Naive thymus-derived CD8-positive, alpha-beta T cell (primary cell): ENCODE measurements at regions not wholly inside any gene's neighbourhood (a gene's known extent, or its start where the extent isn't known, plus 50 kb on each side); places are given as distances from the start of the nearest gene placed in this dataset.

Experiments
- ATAC-seq, 2 donors: fragments of 150-1000 bp; cut with Tn5 transposase in 1 of 2; sonication (Bioruptor Pico), chemical (Tn5 transposase) in 1 of 2; 1 replicate in 1 of 2; 2 replicates in 1 of 2; pipeline ENCODE4 v1.10.0; 2021; ENCODE audit warnings: mild to moderate bottlenecking in 2 of 2, moderate library complexity in 2 of 2
- POLR2A ChIA-PET: fragments of 350-600 bp; sonication (Branson Sonifier 250); formaldehyde crosslinking; loops from one replicate; lab custom pipeline; 2021; ENCODE audit warnings: antibody characterized with exemption; lab: Charles Lee
- DNase-seq, 10 donors: peaks; one replicate each; pipeline versions ENCODE4 v3.0.0 to v3.0.0-alpha.2; 2020 to 2022
- H3K27ac Mint-ChIP-seq, 10 donors: one replicate each; pipeline ENCODE4 v1.8.0; 2020 to 2022; ENCODE audit warnings: mild to moderate bottlenecking in 10 of 10, mixed read lengths in 10 of 10, moderate library complexity in 4 of 10, inconsistent platforms in 1 of 10
- H3K27me3 Mint-ChIP-seq, 5 donors: one replicate each; pipeline ENCODE4 v1.8.0; 2021 to 2022; ENCODE audit warnings: mixed read lengths in 5 of 5
- H3K36me3 Mint-ChIP-seq, 3 donors: one replicate each; pipeline ENCODE4 v1.8.0; 2020 to 2022; ENCODE audit warnings: mixed read lengths in 3 of 3, mild to moderate bottlenecking in 2 of 3, inconsistent platforms in 1 of 3
- H3K4me1 Mint-ChIP-seq, 4 donors: one replicate each; pipeline ENCODE4 v1.8.0; 2021 to 2022; ENCODE audit warnings: mixed read lengths in 4 of 4
- H3K4me3 Mint-ChIP-seq, 10 donors: one replicate each; pipeline ENCODE4 v1.8.0; 2020 to 2022; ENCODE audit warnings: mild to moderate bottlenecking in 10 of 10, mixed read lengths in 10 of 10, moderate library complexity in 6 of 10, inconsistent platforms in 1 of 10
- H3K9me3 Mint-ChIP-seq, 9 donors: one replicate each; pipeline ENCODE4 v1.8.0; 2020 to 2022; ENCODE audit warnings: mixed read lengths in 9 of 9, mild to moderate bottlenecking in 3 of 9, inconsistent platforms in 1 of 9, moderate library complexity in 1 of 9

- H3K4me3 Mint-ChIP-seq: no peak overlapping the region
- H3K36me3 Mint-ChIP-seq: no peaks in the 10 kb centered on the region
- no peak for DNase-seq
- no peak overlapping the region for H3K27ac Mint-ChIP-seq
- H3K27me3 Mint-ChIP-seq: peaks cover 6 to 60% (median 30%) of the 10 kb centered on the region in 5 donors
- POLR2A ChIA-PET: interaction anchor here (0.6 to 1.5 kb wide), 2 partner anchors 1147 to 1150 kb away, joined by 3 to 5 read pairs; partner anchors contain the start of gene MECR
- ATAC-seq: no peak
- H3K9me3 Mint-ChIP-seq: no peaks in the 10 kb centered on the region
- peaks cover 0 to 6% (median 2%) of the 10 kb centered on the region in 4 donors for H3K4me1 Mint-ChIP-seq
These were observed 342.8 kb downstream of the MATN1 start for GRCh38 chr1:30380625-30380984.

DNA sequence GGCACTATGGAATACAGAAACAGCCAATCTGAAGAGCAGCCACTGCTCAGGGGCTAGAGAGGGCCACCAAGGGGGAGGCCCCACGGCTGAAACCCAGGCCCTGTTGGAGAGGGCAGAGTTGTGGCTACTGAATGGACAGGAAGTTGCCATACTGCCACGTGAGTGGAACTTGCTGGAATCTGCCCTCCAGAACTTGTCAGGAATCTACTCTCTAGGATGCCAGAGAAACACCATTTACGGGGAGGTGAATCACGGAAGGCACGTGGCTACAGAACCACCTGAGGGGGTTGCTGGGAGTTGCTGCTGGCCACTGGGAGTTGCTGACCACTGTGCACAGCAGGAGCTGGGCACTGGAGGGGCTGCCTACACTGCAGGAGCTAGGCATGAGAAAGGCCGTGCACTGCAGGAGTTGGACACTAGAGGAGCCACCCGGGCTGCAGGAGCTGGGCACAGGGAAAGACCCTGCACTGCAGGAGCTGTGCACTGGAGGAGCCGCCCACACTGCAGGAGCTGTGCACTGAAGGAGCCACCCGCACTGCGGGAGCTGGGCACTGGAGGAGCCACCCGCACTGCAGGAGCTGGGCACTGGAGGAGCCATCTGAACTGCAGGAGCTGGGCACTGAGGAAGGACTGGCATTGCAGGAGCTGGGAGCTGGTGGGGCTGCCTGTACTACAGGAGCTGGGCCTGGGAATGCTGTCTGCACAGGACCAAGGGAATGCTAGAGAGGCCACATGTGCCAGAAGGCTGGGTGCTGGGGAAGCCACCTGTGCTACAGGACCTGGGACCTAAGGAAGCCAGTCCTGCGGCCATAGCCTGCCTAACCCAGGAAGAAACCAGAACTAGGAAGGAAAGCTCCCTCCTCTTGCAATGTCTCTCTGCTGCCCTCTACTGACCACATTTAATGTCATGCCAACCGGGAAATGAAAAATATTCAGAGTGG lies 343.4 kb downstream of the MATN1 start:
- no peak overlapping the region for H3K4me3 Mint-ChIP-seq
- no peaks in the 10 kb centered on the region for H3K9me3 Mint-ChIP-seq
- DNase-seq (peak in 9 of 10 donors; percentile 4 to 66 (median 43)), ATAC-seq (peak; percentile 35 to 49)
- H3K36me3 Mint-ChIP-seq: no peaks in the 10 kb centered on the region
- POLR2A ChIA-PET: interaction anchor here (0.6 to 1.5 kb wide), 2 partner anchors 1146 to 1149 kb away, joined by 3 to 5 read pairs; partner anchors contain the start of gene MECR
- peaks cover 0 to 6% (median 2%) of the 10 kb centered on the region in 4 donors for H3K4me1 Mint-ChIP-seq
- no peak overlapping the region for H3K27ac Mint-ChIP-seq
- H3K27me3 Mint-ChIP-seq: peaks cover 6 to 55% (median 25%) of the 10 kb centered on the region in 5 donors

DNA sequence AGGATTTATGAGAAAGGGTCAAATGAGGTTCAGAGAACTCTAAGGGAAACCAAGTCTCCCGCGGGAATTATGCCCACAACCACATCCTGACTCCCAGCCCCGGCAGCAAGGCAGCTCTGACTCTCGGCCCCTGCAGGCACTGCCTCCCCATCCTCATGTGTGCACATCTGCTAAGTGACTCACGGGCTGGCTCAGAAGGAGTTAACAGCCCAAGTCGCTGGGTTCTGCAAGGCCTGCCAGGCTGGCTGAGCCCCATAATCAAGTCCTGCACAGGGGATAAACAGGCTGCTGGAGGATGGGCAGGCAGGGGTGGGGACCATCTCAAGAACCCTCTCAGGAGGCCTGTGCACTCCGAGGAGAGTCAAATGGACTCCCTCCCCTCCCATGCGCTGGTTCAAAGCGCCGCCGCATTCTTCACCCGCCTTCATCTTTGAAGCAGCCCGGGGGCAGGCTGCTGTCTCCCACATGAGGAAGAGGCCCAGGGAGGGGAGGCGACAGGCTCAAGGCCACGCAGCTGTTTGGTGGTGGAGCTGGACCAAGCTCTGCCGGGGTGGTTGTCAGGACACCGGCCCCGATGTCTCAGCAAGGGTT lies 344.3 kb downstream of the MATN1 start:
- POLR2A ChIA-PET: no interaction called here
- Mint-ChIP-seq H3K27ac (no peak overlapping the region), H3K4me1 (peaks cover 0 to 6% (median 2%) of the 10 kb centered on the region in 4 donors), H3K36me3 (no peaks in the 10 kb centered on the region), H3K4me3 (no peak overlapping the region), H3K9me3 (no peaks in the 10 kb centered on the region), H3K27me3 (peaks cover 6 to 46% (median 26%) of the 10 kb centered on the region in 5 donors)
- no peak for DNase-seq
- no peak for ATAC-seq

- POLR2A ChIA-PET: no interaction called here
- DNase-seq: no peak
- no peak overlapping the region for H3K27ac Mint-ChIP-seq
These were observed 345.3 kb downstream of the MATN1 start for GRCh38 chr1:30378003-30378596.

DNA sequence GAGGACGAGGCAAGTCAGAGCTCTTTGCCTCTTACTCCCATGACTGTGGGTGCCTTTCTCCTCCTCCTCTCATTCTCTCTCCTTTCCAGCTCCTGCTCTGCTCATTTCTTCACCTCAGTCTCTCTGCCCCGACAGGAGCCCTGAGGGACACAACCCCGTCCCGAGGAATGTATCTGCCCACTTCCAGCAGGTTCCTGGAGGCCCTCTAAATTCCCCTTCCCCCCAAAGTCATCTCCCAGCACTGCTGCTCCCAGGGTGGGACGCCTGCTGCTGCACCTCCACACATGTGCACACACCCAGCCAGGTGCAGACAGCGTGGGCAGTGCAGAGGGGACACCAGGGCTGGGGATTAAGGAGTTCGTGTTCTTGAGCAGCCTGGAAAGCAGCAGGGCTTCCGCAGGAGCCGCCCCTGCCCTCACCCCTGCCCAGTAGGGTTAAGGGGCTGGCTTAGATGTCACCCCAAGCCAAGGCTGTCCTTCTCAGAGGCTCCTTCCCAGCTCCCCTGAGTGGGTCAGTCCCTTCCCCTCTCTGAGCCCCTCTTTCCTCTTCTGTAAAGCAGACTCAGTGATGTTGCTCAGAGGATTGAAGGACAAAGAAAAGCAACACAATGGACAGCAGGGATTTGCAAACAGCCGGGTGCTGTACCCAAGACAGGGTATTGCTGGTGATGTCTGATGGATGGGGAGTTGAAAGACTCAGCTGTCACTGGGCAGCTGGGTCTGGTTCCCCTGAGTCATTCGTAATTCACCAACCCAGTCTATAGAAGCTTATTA lies 346.0 kb downstream of the MATN1 start:
- H3K27ac Mint-ChIP-seq: no peak overlapping the region
- ATAC-seq: no peak
- no peaks in the 10 kb centered on the region for H3K36me3 Mint-ChIP-seq
- no peak overlapping the region for H3K4me3 Mint-ChIP-seq
- no peak for DNase-seq
- H3K4me1 Mint-ChIP-seq: peaks cover 0 to 6% (median 2%) of the 10 kb centered on the region in 4 donors
- peaks cover 5 to 31% (median 21%) of the 10 kb centered on the region in 5 donors for H3K27me3 Mint-ChIP-seq
- POLR2A ChIA-PET: no interaction called here
- no peaks in the 10 kb centered on the region for H3K9me3 Mint-ChIP-seq

More at GRCh38 chr1:30378003-30378596, 345.3 kb downstream of the MATN1 start:
- ATAC-seq: no peak
- Mint-ChIP-seq H3K27me3 (peaks cover 6 to 38% (median 23%) of the 10 kb centered on the region in 5 donors), H3K4me1 (peaks cover 0 to 6% (median 2%) of the 10 kb centered on the region in 4 donors), H3K4me3 (no peak overlapping the region), H3K36me3 (no peaks in the 10 kb centered on the region), H3K9me3 (no peaks in the 10 kb centered on the region)

DNA sequence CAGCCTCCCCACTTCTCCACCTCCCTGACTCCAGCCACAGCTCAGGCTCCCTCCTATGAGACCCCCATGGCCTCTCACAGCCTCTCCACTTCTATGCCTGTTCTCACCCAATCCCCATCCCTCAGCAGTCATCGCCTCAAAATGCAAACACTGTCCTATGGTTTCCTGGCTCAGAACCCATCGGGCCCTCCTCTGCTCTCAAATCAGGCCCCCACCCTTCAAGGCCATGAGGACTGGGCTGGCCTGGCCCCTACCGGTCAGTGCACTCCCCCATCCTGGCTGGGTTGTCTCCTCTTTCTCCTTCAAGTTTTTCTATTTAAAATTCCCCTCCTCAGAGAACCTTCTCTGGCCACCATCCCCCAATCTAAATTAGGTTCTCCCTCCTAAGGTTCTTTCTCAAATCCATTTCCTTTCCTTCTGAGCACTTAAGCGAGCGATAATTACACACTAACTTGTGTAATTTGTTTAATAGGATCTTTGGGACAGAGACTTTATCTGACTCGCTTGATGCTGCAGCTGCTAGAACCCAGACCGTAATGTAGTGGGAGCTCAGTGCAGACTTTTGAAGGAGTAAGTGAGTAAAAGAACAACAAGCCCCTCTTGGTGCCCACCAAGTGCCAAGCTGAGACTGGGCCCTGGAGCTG lies 347.2 kb downstream of the MATN1 start:
- H3K36me3 Mint-ChIP-seq: no peaks in the 10 kb centered on the region

GRCh38 chr1:30375156-30375555 lies 348.2 kb downstream of the MATN1 start:
- no peak overlapping the region for H3K27ac Mint-ChIP-seq
- peaks cover 0 to 1% (median 0%) of the 10 kb centered on the region in 4 donors for H3K4me1 Mint-ChIP-seq
- POLR2A ChIA-PET: no interaction called here
- ATAC-seq (no peak), DNase-seq (no peak)
- no peaks in the 10 kb centered on the region for H3K36me3 Mint-ChIP-seq
- H3K27me3 Mint-ChIP-seq: peaks cover 2 to 29% (median 20%) of the 10 kb centered on the region in 5 donors
- no peaks in the 10 kb centered on the region for H3K9me3 Mint-ChIP-seq
- no peak overlapping the region for H3K4me3 Mint-ChIP-seq

More for the DNA sequence above, 347.2 kb downstream of the MATN1 start:
- Mint-ChIP-seq H3K27me3 (peaks cover 2 to 26% (median 20%) of the 10 kb centered on the region in 5 donors), H3K4me3 (no peak overlapping the region), H3K27ac (no peak overlapping the region), H3K9me3 (no peaks in the 10 kb centered on the region), H3K4me1 (peaks cover 0 to 6% (median 2%) of the 10 kb centered on the region in 4 donors)
- no peak for DNase-seq
- POLR2A ChIA-PET: no interaction called here
- ATAC-seq: no peak

- no peaks in the 10 kb centered on the region for H3K4me1 Mint-ChIP-seq
- H3K27me3 Mint-ChIP-seq: peaks cover 2 to 29% (median 18%) of the 10 kb centered on the region in 5 donors
- H3K9me3 Mint-ChIP-seq: no peaks in the 10 kb centered on the region
- H3K27ac Mint-ChIP-seq: no peak overlapping the region
- POLR2A ChIA-PET: no interaction called here
- ATAC-seq (no peak), DNase-seq (no peak)
- no peak overlapping the region for H3K4me3 Mint-ChIP-seq
- no peaks in the 10 kb centered on the region for H3K36me3 Mint-ChIP-seq
These were observed 348.9 kb downstream of the MATN1 start for GRCh38 chr1:30374400-30375070.

DNA sequence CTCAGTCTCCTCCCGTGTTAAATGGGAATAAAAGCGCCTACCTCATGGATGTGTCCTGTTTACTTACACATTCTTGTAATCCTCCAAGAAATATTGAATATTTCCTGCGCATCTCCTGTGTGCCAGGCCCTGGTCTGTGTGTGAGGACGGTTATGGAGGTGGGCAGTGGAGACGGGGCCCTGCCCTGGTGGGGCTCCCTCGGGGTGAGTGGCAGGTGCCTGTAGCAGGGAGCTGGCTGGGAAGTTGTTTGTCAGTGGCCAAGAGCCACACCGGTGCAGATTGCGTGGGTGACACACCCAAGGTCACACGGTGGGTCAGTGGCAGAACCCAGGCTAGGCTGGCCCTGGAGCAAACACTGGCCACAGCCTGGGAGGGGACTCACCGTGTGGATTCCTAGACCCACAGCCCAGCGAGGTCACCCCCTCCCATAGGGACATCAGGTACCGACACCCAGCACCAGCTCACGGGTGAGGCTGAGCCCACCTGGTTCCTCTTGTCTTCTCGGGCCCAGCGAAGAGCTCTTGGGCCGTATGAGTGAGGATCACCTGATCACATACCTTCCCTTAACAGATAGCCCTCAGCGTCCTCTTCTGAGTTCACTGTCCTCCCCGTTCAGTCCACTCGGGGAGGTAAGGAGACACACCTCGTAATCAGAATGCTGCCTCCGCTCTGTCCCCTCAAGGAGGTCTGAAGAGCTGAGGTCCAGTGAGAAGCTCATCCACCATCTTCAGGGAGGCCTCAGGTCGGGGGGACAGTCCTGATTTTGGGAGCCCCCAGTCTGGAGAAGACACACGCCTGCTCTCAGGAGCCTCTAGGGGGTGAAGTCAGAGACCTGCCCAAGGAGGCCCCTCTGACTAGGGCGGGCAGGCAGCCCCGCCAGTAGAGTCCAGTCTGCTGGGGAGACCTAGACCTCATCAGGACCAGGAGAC lies 349.6 kb downstream of the MATN1 start:
- POLR2A ChIA-PET: no interaction called here
- ATAC-seq: no peak

DNA sequence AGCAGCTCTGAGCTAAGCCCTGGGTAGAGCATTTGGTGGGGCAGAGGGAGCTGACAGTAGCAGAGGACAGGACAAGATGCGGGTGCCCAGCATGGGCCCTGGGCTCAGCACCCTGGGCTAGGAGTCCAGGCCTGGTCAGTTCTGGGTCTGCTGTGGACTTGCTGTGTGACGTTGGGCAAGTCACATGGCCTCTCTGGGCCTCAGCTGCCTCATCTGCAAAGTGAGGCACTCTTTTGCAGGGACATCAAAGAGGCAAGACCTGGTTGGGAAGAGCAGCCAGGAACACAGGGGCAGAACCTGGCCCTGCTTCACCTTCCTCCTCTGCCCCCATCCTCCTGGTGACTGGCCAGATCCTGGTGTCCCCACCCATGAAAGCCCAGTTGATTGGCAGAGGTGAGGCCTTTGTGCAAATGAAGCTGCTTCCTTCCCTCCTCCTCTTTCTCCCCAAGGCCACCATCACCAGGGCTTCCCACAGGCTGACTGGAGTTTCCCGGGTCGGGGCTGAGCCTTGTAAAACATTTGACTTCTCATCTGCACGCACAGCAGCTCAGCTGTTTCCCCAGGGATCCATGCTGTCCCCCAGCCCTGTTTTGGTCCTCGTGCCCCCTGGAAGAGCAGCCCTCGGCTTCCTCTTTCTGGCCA lies 350.5 kb downstream of the MATN1 start:
- H3K27ac Mint-ChIP-seq: no peak overlapping the region
- ATAC-seq (no peak), DNase-seq (no peak)
- no peaks in the 10 kb centered on the region for H3K36me3 Mint-ChIP-seq
- no peaks in the 10 kb centered on the region for H3K9me3 Mint-ChIP-seq
- POLR2A ChIA-PET: no interaction called here
- H3K4me3 Mint-ChIP-seq: no peak overlapping the region
- no peaks in the 10 kb centered on the region for H3K4me1 Mint-ChIP-seq
- peaks cover 2 to 31% (median 13%) of the 10 kb centered on the region in 5 donors for H3K27me3 Mint-ChIP-seq

More for the DNA sequence above, 349.6 kb downstream of the MATN1 start:
- Mint-ChIP-seq H3K9me3 (no peaks in the 10 kb centered on the region), H3K36me3 (no peaks in the 10 kb centered on the region), H3K4me3 (no peak overlapping the region), H3K4me1 (no peaks in the 10 kb centered on the region), H3K27ac (no peak overlapping the region), H3K27me3 (peaks cover 2 to 29% (median 14%) of the 10 kb centered on the region in 5 donors)
- no peak for DNase-seq
